Esophagus squamous epithelium (tissue), 5 donors: ENCODE measurements at regions not wholly inside any gene's neighbourhood (a gene's known extent, or its start where the extent isn't known, plus 50 kb on each side); places are given as distances from the start of the nearest gene placed in this dataset.
"Not testable (repeated sequence)": the region's sequence is repeated elsewhere in the genome, so short reads cannot be mapped to it uniquely, and the experiment has no call there.

ENCODE experiments used
- DNase-seq: peaks from one replicate; lab custom pipeline; 2025; lab: John Stamatoyannopoulos, UW
- H3K27ac ChIP-seq, 4 donors: fragments of 200-600 bp; sonication (generic); one replicate each; pipeline ENCODE4 v1.5.1; 2016 to 2019; ENCODE audit warnings: mild to moderate bottlenecking in 1 of 4
- H3K27me3 ChIP-seq, 4 donors: fragments of 200-600 bp; sonication (generic); 1 replicate in 3 of 4; 2 replicates in 1 of 4; pipeline versions ENCODE4 v1.5.1 to v1.6.0; 2017 to 2021; ENCODE audit warnings: antibody characterized with exemption in 1 of 4
- H3K36me3 ChIP-seq, 3 donors: fragments of 200-600 bp; sonication (generic); one replicate each; pipeline ENCODE4 v1.5.1; 2016 to 2019
- H3K4me1 ChIP-seq, 3 donors: fragments of 200-600 bp; sonication (generic); one replicate each; pipeline ENCODE4 v1.5.1; 2017 to 2019
- H3K4me3 ChIP-seq, 4 donors: fragments of 200-600 bp; sonication (generic); 1 replicate in 3 of 4; 2 replicates in 1 of 4; pipeline ENCODE4 v1.5.1; 2016 to 2019; ENCODE audit warnings: mild to moderate bottlenecking in 2 of 4, moderate library complexity in 1 of 4
- H3K9me3 ChIP-seq, 3 donors: fragments of 200-600 bp; sonication (generic); one replicate each; pipeline ENCODE4 v1.5.1; 2016 to 2019
- CTCF ChIP-seq, 6 experiments: fragments of 450-650 bp in 4 of 6; fragments of 200-600 bp in 2 of 6; sonication (generic) in 2 of 6; IDR thresholded peaks; one replicate each; pipeline ENCODE4 v1.5.1; 2016 to 2019; ENCODE audit warnings: antibody characterized with exemption in 6 of 6, mild to moderate bottlenecking in 4 of 6, moderate library complexity in 4 of 6
- POLR2A ChIP-seq, 4 donors: fragments of 450-650 bp; IDR thresholded peaks; one replicate each; pipeline ENCODE4 v1.6.1; 2017; ENCODE audit warnings: antibody characterized with exemption in 4 of 4, mild to moderate bottlenecking in 4 of 4, moderate library complexity in 3 of 4
- WGBS, 2 donors: methylation state at CpG; one replicate each; pipeline ENCODE4 v1.1.5; 2018; 5-methylcytosine and 5-hydroxymethylcytosine counted together
- intact Hi-C: fragments of 100-400 bp; cut with DNase I; formaldehyde crosslinking; loops from one replicate; pipeline ENCODE4 v1.15.0; 2022
- donor health status: DM: yes; HTN: yes; CAD: no.

- WGBS, 2 donors: 64 to 76% methylated on average over 7 of the region's 7 CpGs
- intact Hi-C loops: no loop called here
These were observed 365.0 kb upstream of the CHORDC1 start for GRCh38 chr11:90587896-90588295.

GRCh38 chr11:90585491-90585890, 362.6 kb upstream of the CHORDC1 start:
- intact Hi-C loops: no loop called here
- Histone ChIP-seq H3K4me1 (no peaks in the 10 kb centered on the region), H3K4me3 (no peak overlapping the region), H3K27me3 (no peaks in the 10 kb centered on the region), H3K9me3 (no peaks in the 10 kb centered on the region), H3K36me3 (no peaks in the 10 kb centered on the region), H3K27ac (no peak overlapping the region)
- DNase-seq: no peak
- TF ChIP-seq CTCF (IDR thresholded peaks at IDR 0.05) (no peak), POLR2A (IDR thresholded peaks at IDR 0.05) (no peak)
- WGBS, 2 donors: 60 to 73% methylated on average over 1 of the region's 1 CpG

More at GRCh38 chr11:90587896-90588295, 365.0 kb upstream of the CHORDC1 start:
- no peak overlapping the region for H3K4me3 ChIP-seq
- H3K9me3 ChIP-seq: no peaks in the 10 kb centered on the region
- H3K4me1 ChIP-seq: no peaks in the 10 kb centered on the region
- H3K27me3 ChIP-seq: no peaks in the 10 kb centered on the region
- H3K36me3 ChIP-seq: no peaks in the 10 kb centered on the region
- no peak for TF ChIP-seq CTCF (IDR thresholded peaks at IDR 0.05)
- TF ChIP-seq POLR2A (IDR thresholded peaks at IDR 0.05): no peak
- no peak for DNase-seq
- H3K27ac ChIP-seq: no peak overlapping the region

- H3K27ac ChIP-seq, H3K27me3 ChIP-seq, H3K4me3 ChIP-seq, intact Hi-C loops, H3K9me3 ChIP-seq, DNase-seq, H3K36me3 ChIP-seq, H3K4me1 ChIP-seq: not testable (repeated sequence)
- 72 to 78% methylated on average over 4 to 5 of the region's 7 CpGs for WGBS, 2 donors
These were observed 360.1 kb upstream of the CHORDC1 start for GRCh38 chr11:90582999-90583398.

- Histone ChIP-seq H3K27ac (no peak overlapping the region), H3K36me3 (no peaks in the 10 kb centered on the region), H3K27me3 (no peaks in the 10 kb centered on the region), H3K4me1 (no peaks in the 10 kb centered on the region), H3K9me3 (no peaks in the 10 kb centered on the region), H3K4me3 (no peak overlapping the region)
- DNase-seq: no peak
- intact Hi-C loops: no loop called here
- TF ChIP-seq POLR2A (IDR thresholded peaks at IDR 0.05) (no peak), CTCF (IDR thresholded peaks at IDR 0.05) (no peak)
- WGBS, 2 donors: 61% methylated on average over 1 of the region's 1 CpG
These were observed 341.7 kb upstream of the CHORDC1 start for GRCh38 chr11:90564531-90564930.

- 80 to 83% methylated on average over 1 of the region's 4 CpGs for WGBS, 2 donors
- Histone ChIP-seq H3K27ac (no peak overlapping the region), H3K9me3 (no peaks in the 10 kb centered on the region), H3K27me3 (no peaks in the 10 kb centered on the region), H3K36me3 (no peaks in the 10 kb centered on the region), H3K4me1 (no peaks in the 10 kb centered on the region), H3K4me3 (no peak overlapping the region)
- no peak for DNase-seq
- TF ChIP-seq POLR2A (IDR thresholded peaks at IDR 0.05) (no peak), CTCF (IDR thresholded peaks at IDR 0.05) (no peak)
- intact Hi-C loops: no loop called here
These were observed 335.5 kb upstream of the CHORDC1 start for GRCh38 chr11:90558328-90558865.

- no peak for TF ChIP-seq POLR2A (IDR thresholded peaks at IDR 0.05)
- TF ChIP-seq CTCF (IDR thresholded peaks at IDR 0.05): no peak
- Histone ChIP-seq H3K27me3 (no peaks in the 10 kb centered on the region), H3K9me3 (no peaks in the 10 kb centered on the region), H3K27ac (no peak overlapping the region), H3K36me3 (no peaks in the 10 kb centered on the region), H3K4me1 (no peaks in the 10 kb centered on the region), H3K4me3 (no peak overlapping the region)
- DNase-seq: no peak
- intact Hi-C loops: no loop called here
- 17 to 52% methylated on average over 4 of the region's 4 CpGs for WGBS, 2 donors
These were observed 333.8 kb upstream of the CHORDC1 start for GRCh38 chr11:90556606-90557005.
